SU-DHL-6 (cell line): ENCODE measurements at regions not wholly inside any gene's neighbourhood (a gene's known extent, or its start where the extent isn't known, plus 50 kb on each side); places are given as distances from the start of the nearest gene placed in this dataset.

Source experiments
- H2AFZ ChIP-seq: fragments of 200-600 bp; sonication (generic); 2 replicates; pipeline ENCODE4 v1.6.1; 2014; ENCODE audit warnings: low read depth, mild to moderate bottlenecking, moderate library complexity, mixed read lengths, antibody characterized with exemption, low read length; ENCODE audit not compliant: severe bottlenecking
- H3F3A ChIP-seq: fragments of 200-600 bp; shearing (Covaris generic); 2 replicates; pipeline ENCODE4 v1.6.0; 2016; ENCODE audit warnings: antibody characterized with exemption, mild to moderate bottlenecking; ENCODE audit not compliant: insufficient read depth
- H3K27ac ChIP-seq: fragments of 200-600 bp; sonication (generic); 2 replicates; pipeline ENCODE4 v1.5.1; 2016; ENCODE audit warnings: low read depth, mild to moderate bottlenecking, low read length, moderate library complexity, mixed read lengths
- H3K27me3 ChIP-seq: fragments of 200-600 bp; sonication (generic), shearing (Covaris generic); 2 replicates; pipeline ENCODE4 v1.6.0; 2014; ENCODE audit warnings: mild to moderate bottlenecking, low read length
- H3K36me3 ChIP-seq: fragments of 200-600 bp; sonication (generic); 2 replicates; pipeline ENCODE4 v1.6.1; 2014; ENCODE audit warnings: mild to moderate bottlenecking, low read length, mixed read lengths
- H3K4me2 ChIP-seq: fragments of 300-600, 200-600 bp; shearing (Covaris generic), sonication (generic); 2 replicates; pipeline ENCODE4 v1.6.0; 2014; ENCODE audit warnings: low read length, low read depth, mild to moderate bottlenecking; ENCODE audit not compliant: poor library complexity, severe bottlenecking
- H3K4me3 ChIP-seq: fragments of 200-600 bp; sonication (generic); 2 replicates; pipeline ENCODE4 v1.5.1; 2014; ENCODE audit warnings: antibody characterized with exemption, low read length, mild to moderate bottlenecking, mixed read lengths; ENCODE audit not compliant: insufficient read depth, poor library complexity, severe bottlenecking
- H3K79me2 ChIP-seq: fragments of 200-600 bp; sonication (generic); 2 replicates; pipeline ENCODE4 v1.6.1; 2014; ENCODE audit warnings: mild to moderate bottlenecking, low read length, moderate library complexity; ENCODE audit not compliant: insufficient read depth
- H3K9ac ChIP-seq: fragments of 200-600 bp; sonication (generic); 2 replicates; pipeline ENCODE4 v1.7.0; 2014; ENCODE audit warnings: mild to moderate bottlenecking, low read length
- H3K9me2 ChIP-seq: fragments of 200-600 bp; sonication (generic); replicated peaks from 2 replicates; pipeline ENCODE4 v1.6.1; 2014; ENCODE audit warnings: low read length; ENCODE audit not compliant: insufficient read depth
- H3K9me3 ChIP-seq: fragments of 200-600 bp; sonication (generic); 2 replicates; pipeline ENCODE4 v1.6.1; 2014; ENCODE audit warnings: low read length, mixed read lengths; ENCODE audit not compliant: insufficient read depth
- H4K20me1 ChIP-seq: fragments of 200-600 bp; sonication (generic); 2 replicates; pipeline ENCODE4 v1.6.1; 2014; ENCODE audit warnings: low read depth, mild to moderate bottlenecking, antibody characterized with exemption, low read length, moderate library complexity, mixed read lengths
- EZH2phosphoT487 ChIP-seq: fragments of 200-600 bp; sonication (generic), shearing (Covaris generic); conservative IDR thresholded peaks from 2 replicates; pipeline ENCODE4 v1.6.1; 2018; ENCODE audit warnings: mild to moderate bottlenecking, antibody characterized with exemption, low read length, moderate library complexity, mixed read lengths
- TF ChIP-seq, protein P1 (sequence below): fragments of 200-600 bp; sonication (generic); IDR thresholded peaks from one replicate; pipeline ENCODE4 v1.5.1; 2017; ENCODE audit warnings: antibody characterized with exemption, mild to moderate bottlenecking, low read length, moderate library complexity; ENCODE audit not compliant: insufficient read depth, poor library complexity, severe bottlenecking

DNA sequence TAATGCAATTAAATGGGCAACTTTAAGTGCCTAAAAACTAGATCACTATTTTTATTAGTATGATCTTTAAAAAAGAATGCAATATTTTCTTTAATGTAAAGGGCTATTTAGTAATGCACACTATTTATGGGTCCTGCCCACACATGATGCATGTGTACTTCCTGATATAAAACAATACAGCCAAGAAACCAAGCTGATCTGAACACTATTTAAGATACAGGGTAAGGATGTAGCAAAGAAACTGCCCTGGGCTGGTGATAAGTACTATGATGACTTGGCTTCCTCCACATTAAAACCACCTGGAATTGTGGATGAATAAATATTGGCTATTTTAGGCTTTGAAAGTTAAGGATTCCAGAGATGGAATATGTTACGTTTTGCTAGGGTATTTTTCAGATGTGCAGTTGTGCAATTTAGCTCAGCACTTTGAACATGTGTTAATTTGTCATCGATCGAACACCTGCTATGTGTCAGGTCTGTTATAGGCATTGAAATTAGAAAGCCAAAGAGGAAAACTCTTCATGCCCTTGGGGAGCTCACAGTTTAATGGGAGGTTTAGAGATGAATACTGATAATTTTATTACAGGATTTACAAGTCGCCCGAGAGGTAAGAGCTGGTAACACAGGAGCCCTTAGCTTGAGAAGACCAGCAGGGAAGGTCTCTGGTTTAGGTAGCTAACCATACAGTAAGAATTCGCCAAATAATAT lies 276.7 kb downstream of the PLK2 start:
- no peak overlapping the region for H3K4me2 ChIP-seq
- no peaks in the 10 kb centered on the region for H3K9me2 ChIP-seq
- H3K9me3 ChIP-seq = no peaks in the 10 kb centered on the region
- H4K20me1 ChIP-seq = no peaks in the 10 kb centered on the region
- H3K27me3 ChIP-seq = no peaks in the 10 kb centered on the region
- no peak for TF ChIP-seq EZH2phosphoT487
- TF ChIP-seq, protein P1, sequence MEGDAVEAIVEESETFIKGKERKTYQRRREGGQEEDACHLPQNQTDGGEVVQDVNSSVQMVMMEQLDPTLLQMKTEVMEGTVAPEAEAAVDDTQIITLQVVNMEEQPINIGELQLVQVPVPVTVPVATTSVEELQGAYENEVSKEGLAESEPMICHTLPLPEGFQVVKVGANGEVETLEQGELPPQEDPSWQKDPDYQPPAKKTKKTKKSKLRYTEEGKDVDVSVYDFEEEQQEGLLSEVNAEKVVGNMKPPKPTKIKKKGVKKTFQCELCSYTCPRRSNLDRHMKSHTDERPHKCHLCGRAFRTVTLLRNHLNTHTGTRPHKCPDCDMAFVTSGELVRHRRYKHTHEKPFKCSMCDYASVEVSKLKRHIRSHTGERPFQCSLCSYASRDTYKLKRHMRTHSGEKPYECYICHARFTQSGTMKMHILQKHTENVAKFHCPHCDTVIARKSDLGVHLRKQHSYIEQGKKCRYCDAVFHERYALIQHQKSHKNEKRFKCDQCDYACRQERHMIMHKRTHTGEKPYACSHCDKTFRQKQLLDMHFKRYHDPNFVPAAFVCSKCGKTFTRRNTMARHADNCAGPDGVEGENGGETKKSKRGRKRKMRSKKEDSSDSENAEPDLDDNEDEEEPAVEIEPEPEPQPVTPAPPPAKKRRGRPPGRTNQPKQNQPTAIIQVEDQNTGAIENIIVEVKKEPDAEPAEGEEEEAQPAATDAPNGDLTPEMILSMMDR = no peak
- no peak overlapping the region for H3K9ac ChIP-seq
- no peak overlapping the region for H3K27ac ChIP-seq
- no peaks in the 10 kb centered on the region for H3K79me2 ChIP-seq
- H3K36me3 ChIP-seq = no peaks in the 10 kb centered on the region
- no peaks in the 10 kb centered on the region for H3F3A ChIP-seq
- H3K4me3 ChIP-seq = no peak overlapping the region
- H2AFZ ChIP-seq = no peak overlapping the region

- no peak overlapping the region for H3K4me2 ChIP-seq
- no peak overlapping the region for H3K9ac ChIP-seq
- no peak overlapping the region for H2AFZ ChIP-seq
- no peaks in the 10 kb centered on the region for H3F3A ChIP-seq
- H3K4me3 ChIP-seq = no peak overlapping the region
- no peaks in the 10 kb centered on the region for H3K79me2 ChIP-seq
- no peaks in the 10 kb centered on the region for H3K36me3 ChIP-seq
- no peak overlapping the region for H3K27ac ChIP-seq
- H3K9me2 ChIP-seq = no peaks in the 10 kb centered on the region
- no peaks in the 10 kb centered on the region for H3K27me3 ChIP-seq
- H4K20me1 ChIP-seq = no peaks in the 10 kb centered on the region
- no peaks in the 10 kb centered on the region for H3K9me3 ChIP-seq
- TF ChIP-seq EZH2phosphoT487 = no peak
- TF ChIP-seq, protein P1 = no peak
These were observed 277.5 kb downstream of the PLK2 start for GRCh38 chr5:58182287-58182841.

DNA sequence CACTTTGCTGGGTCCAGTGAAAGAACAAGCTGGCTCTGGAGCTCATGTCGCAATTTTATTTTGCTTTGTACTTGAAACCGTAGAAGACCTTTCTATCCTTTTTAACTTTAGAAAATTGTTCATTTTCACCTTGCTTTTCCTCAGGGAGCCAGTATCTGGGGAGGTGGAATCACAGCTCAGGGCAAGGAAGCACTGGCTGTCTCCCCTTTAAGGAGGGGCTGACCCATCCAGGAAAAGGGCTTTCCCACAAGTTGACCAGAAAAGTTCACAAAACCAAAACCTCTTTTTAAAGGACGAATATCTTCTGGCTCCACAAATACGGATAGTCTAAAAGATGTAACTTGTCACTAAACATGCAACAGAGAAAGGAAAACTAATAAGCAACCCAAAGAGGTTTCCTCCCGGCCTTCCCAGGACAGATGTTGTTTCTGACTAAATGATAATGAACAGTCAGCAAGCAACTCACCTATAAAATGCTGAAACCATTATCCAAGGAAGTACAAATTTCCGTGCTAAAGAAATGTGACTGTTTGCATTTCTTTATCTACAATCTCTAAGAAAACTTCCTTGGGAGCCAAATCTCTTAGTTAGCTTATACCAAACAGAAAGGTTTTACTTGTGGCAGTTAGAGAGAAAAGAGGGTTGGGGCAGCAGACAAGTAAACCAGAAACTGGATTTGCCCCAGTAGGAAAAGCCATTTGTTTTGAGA lies 278.2 kb downstream of the PLK2 start:
- Histone ChIP-seq H3K27ac (no peak overlapping the region), H3K9ac (no peak overlapping the region), H3K9me2 (no peaks in the 10 kb centered on the region), H3K79me2 (no peaks in the 10 kb centered on the region), H3K27me3 (no peaks in the 10 kb centered on the region), H2AFZ (no peak overlapping the region), H3K4me3 (no peak overlapping the region), H4K20me1 (no peaks in the 10 kb centered on the region), H3F3A (no peaks in the 10 kb centered on the region), H3K4me2 (no peak overlapping the region), H3K36me3 (no peaks in the 10 kb centered on the region), H3K9me3 (no peaks in the 10 kb centered on the region)
- no peak for TF ChIP-seq EZH2phosphoT487
- TF ChIP-seq, protein P1 = no peak
